Amniotic epithelial cell (primary cell): ENCODE measurements at regions not wholly inside any gene's neighbourhood (a gene's known extent, or its start where the extent isn't known, plus 50 kb on each side); places are given as distances from the start of the nearest gene placed in this dataset.

ENCODE experiments used
- DNase-seq: peaks from one replicate; pipeline ENCODE4 v3.0.0-alpha.2; 2010; ENCODE audit warnings: low read depth

DNA sequence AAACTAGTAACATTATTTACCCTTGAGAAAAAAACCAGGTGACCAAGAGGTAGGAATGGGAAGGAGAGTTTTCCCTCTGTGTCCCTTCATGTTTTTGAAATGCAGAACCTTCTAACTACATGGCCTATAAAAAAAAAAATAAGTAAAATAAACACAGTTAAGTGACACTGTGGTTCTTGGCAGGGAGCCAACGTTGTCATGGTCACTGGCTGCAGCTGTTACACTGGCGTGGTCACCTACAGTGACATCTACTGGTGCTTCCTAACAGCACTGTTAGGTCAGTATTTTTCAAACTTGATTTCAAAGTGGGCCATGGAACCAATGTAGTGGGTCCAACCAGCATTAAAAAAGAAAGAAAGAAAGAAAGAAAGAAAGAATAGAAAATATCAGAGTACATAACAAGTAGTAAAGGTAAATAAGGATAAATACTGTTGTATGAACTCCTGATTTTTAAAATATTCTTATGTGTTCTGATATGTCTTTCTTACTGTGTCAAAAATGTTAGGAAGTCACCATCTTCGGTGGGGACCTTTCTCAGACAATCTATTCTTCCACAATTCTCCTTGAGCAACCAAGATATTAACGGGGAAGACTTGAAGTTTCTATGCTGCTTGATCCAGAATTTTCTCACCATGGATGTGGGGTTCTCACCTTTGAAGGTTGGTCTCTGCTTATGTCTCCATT lies 59.1 kb upstream of the PJA2 start:
- peak; percentile 79 for DNase-seq

DNA sequence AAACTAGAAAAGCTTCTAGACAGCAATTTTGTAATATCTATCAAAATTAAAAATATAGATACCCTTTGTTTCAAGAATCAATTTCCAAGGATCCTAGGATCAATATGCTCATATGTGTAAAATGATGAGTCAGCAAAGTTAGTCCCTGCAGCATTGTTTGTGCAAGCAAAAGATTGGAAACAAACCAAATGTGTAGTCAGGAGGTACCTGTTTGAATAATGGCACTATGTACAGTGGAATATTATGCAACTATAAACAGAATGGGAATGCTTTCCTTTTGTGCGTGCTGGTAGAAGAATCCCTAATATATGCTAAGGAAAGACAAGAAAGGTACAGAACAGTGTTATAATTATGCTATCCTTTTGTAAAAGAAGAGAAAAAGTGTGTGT lies 58.5 kb upstream of the PJA2 start:
- no peak for DNase-seq

DNA sequence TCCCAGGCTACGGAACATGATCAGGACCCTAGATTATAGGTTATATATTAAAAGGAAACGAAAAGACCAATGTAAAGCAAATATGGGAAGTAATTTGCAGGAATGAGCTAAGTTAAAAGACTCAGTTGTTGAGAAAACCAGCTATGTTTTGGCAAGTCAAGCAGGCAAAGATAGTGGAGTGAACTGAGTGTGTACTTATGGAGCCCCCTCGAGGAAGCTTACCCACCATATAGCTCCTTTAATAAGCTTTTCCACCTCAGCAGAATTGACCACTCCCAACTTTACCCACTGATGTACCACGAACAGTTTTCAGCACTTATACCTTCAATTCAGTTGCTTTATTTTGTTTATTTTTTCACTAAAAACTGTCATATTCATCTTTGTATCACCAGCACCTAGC lies 57.3 kb upstream of the PJA2 start:
- no peak for DNase-seq
